Aorta (tissue), 5 donors: ENCODE measurements at regions not wholly inside any gene's neighbourhood (a gene's known extent, or its start where the extent isn't known, plus 50 kb on each side); places are given as distances from the start of the nearest gene placed in this dataset.
A peak's percentile ranks its signal among the peaks of the same experiment; 100 is the strongest.
"Not testable (repeated sequence)": the region's sequence is repeated elsewhere in the genome, so short reads cannot be mapped to it uniquely, and the experiment has no call there.

ENCODE experiments used
- ATAC-seq: fragments of 200-7000 bp; cut with Tn5 transposase; one replicate; pipeline ENCODE4 v1.9.1; 2022; ENCODE audit warnings: moderate library complexity; ENCODE audit not compliant: low FRiP score
- DNase-seq, 2 donors: peaks; one replicate each; pipeline ENCODE4 v3.0.0-alpha.2; 2020
- H3K27ac ChIP-seq, 2 donors: one replicate each; pipeline ENCODE4 v1.5.1; 2013; ENCODE audit warnings: low read length in 2 of 2, mild to moderate bottlenecking in 2 of 2, moderate library complexity in 2 of 2, control low read depth in 1 of 2, inconsistent platforms in 1 of 2, low read depth in 1 of 2
- H3K27me3 ChIP-seq, 2 donors: one replicate each; pipeline ENCODE4 v1.6.1; 2013; ENCODE audit warnings: control low read depth in 1 of 2, low read length in 1 of 2, mild to moderate bottlenecking in 1 of 2, moderate library complexity in 1 of 2; ENCODE audit not compliant: insufficient read depth in 2 of 2, control insufficient read depth in 1 of 2
- H3K36me3 ChIP-seq, 2 donors: one replicate each; pipeline ENCODE4 v1.6.1; 2013; ENCODE audit warnings: control low read depth in 1 of 2, low read length in 1 of 2, mild to moderate bottlenecking in 1 of 2; ENCODE audit not compliant: insufficient read depth in 2 of 2, control insufficient read depth in 1 of 2
- H3K4me1 ChIP-seq, 2 donors: one replicate each; pipeline ENCODE4 v1.6.1; 2013; ENCODE audit warnings: low read length in 2 of 2, control low read depth in 1 of 2, mild to moderate bottlenecking in 1 of 2, moderate library complexity in 1 of 2; ENCODE audit not compliant: insufficient read depth in 2 of 2, control insufficient read depth in 1 of 2
- H3K4me3 ChIP-seq, 2 donors: one replicate each; pipeline ENCODE4 v1.5.1; 2013; ENCODE audit warnings: low read length in 2 of 2, control low read depth in 1 of 2, mild to moderate bottlenecking in 1 of 2
- H3K9me3 ChIP-seq: one replicate; pipeline ENCODE4 v1.6.1; 2013; ENCODE audit warnings: mild to moderate bottlenecking, low read length; ENCODE audit not compliant: control insufficient read depth
- WGBS, 2 donors: extraction: QIAGEN DNeasy Blood & Tissue Kit; methylation state at CpG; one replicate each; pipeline ENCODE4 v1.1.7; 2013; 5-methylcytosine and 5-hydroxymethylcytosine counted together
- intact Hi-C, 2 donors: fragments of 100-400 bp; cut with DNase I; formaldehyde crosslinking; loops; one replicate each; pipeline versions ENCODE4 v1.14.2 to v1.15.0; 2022
- donor health status: healthy with polysubstance abuse.
- donor health status: Bipolar disorder and iron deficiency.
- donor health status: DM: no; HTN: no; CAD: no.
- donor health status: DM: no; HTN: no; CAD: no.
- donor health status: DM: yes; HTN: yes; CAD: no.

DNA sequence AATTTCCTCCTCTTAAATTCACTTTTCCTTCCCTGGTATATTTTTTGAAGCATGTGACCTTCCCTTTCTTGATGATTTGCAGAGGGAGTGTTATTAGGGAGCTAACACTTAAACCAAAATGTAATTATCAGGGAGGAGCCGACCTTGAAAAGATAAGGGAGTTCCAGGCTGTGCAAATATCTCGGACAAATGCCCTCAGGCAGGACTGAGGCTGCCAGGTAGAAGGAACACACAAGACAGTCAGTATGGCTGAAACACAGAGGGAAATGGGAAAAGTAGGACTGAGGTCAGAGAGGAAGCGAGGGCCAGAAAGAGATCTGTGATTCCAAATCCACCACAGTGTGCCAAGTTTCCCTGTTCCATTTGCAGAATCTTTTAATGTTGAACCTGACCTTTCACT, 221.0 kb downstream of the CNTN3 start:
- DNase-seq (no peak), ATAC-seq (no peak)
- Histone ChIP-seq H3K27me3 (no peaks in the 10 kb centered on the region), H3K4me3 (no peak overlapping the region), H3K36me3 (no peaks in the 10 kb centered on the region), H3K27ac (no peak overlapping the region), H3K9me3 (peaks cover 2% of the 10 kb centered on the region), H3K4me1 (peaks cover 0 to 2% of the 10 kb centered on the region in 2 donors)
- WGBS, 2 donors, result 66 to 82% methylated on average over 3 of the region's 3 CpGs
- intact Hi-C loops, result no loop called here

DNA sequence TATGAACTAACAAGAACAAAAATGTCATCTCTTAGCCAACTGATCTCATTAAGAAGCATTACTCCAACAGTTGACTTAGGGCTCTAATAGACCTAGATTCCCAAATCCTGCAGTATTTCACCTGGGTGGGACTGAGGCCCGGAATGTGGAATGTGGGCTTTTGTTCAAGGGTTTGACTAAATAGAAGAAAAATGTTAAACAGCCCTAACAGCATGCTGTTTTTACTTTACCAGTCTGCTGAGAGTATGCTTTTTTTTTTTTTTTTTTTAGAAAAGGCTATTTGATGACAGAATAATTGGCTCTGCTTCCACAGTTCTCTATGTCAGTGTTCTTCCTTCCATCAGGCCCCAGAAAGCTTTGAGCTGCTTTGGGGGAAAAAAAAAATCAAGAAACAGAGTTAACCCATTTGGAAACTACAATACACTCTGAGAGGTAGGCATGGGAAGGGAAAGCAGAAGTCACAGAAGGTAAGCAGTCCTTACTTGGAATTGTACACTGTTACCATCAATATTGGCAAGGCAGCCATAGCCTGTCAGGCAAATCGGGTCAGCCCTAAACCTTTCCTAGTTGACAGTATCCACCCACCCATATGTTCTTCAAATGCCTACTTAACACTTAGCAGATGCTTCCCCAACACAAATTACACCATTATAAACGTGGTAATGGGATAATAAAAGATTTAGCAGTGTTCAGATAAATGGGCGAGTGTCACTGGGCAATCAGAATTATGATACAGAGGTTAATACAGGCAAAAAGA, 224.2 kb downstream of the CNTN3 start:
- no peaks in the 10 kb centered on the region for H3K36me3 ChIP-seq
- H3K4me1 ChIP-seq, result peaks cover 0 to 2% of the 10 kb centered on the region in 2 donors
- ATAC-seq (no peak), DNase-seq (no peak)
- no peaks in the 10 kb centered on the region for H3K9me3 ChIP-seq
- H3K27me3 ChIP-seq, result no peaks in the 10 kb centered on the region
- no peak overlapping the region for H3K4me3 ChIP-seq
- intact Hi-C loops, result no loop called here
- WGBS, 2 donors, result 40 to 42% methylated on average over 4 of the region's 4 CpGs
- peak overlapping the region; percentile 4 to 51 for H3K27ac ChIP-seq

DNA sequence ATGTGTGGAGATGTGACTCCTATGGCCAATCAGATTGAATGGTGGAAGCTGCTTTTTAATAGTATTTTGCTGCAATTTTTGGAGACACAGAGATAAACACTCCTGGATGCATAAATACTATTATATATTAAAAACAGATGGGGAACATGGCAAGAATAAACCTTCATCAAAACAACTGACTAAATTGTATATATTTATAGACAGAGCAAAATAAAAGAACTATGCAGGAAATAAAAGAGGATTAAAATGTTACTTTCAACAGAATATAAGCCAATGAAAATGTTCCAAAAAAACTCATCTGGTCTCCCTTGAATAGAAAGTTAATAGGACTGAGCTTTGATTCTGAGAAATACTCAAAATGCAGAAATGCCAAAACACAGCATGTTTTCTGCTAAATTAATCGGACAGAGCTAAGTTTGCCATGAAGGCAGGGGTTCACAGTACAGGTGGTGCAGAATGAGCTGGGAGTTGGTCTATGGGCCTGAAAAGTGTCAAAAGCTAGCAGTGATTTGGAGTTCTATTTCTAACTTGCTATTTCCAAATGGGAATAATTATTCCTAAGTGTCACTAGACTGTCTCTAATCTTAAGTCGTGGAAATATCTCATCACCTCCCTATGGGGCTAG, 227.2 kb downstream of the CNTN3 start:
- intact Hi-C loops, result no loop called here
- 19 to 25% methylated on average over 2 of the region's 2 CpGs for WGBS, 2 donors
- H3K27ac ChIP-seq, result no peak overlapping the region

DNA sequence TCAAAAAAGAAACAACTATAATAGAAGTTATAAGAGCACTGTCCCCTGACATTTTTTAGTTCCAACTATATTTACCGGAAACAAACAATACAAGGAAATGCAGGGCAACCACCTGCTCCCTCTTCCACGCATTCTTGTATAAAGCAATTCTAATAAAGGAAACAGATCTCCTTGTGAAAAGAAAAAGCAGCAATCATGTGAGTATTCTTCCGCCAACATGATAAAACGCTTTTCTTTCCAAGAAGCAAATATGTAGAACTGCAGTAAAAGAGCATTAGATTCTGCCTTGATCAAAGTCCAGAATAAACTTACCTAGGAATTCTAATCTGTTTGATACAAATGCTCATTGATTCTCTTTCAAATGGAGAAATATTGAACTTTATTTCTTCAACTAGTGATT, 230.3 kb downstream of the CNTN3 start:
- ATAC-seq (no peak), DNase-seq (no peak)
- no peaks in the 10 kb centered on the region for H3K4me1 ChIP-seq
- intact Hi-C loops, result no loop called here
- H3K4me3 ChIP-seq, result no peak overlapping the region
- no peaks in the 10 kb centered on the region for H3K36me3 ChIP-seq
- no peaks in the 10 kb centered on the region for H3K9me3 ChIP-seq
- H3K27ac ChIP-seq, result no peak overlapping the region
- WGBS, 2 donors, result 86 to 89% methylated on average over 4 of the region's 4 CpGs
- no peaks in the 10 kb centered on the region for H3K27me3 ChIP-seq

More for the DNA sequence above, 227.2 kb downstream of the CNTN3 start:
- Histone ChIP-seq H3K36me3 (no peaks in the 10 kb centered on the region), H3K4me3 (no peak overlapping the region), H3K4me1 (peaks cover 0 to 2% of the 10 kb centered on the region in 2 donors), H3K27me3 (no peaks in the 10 kb centered on the region), H3K9me3 (no peaks in the 10 kb centered on the region)
- ATAC-seq (no peak), DNase-seq (no peak)

DNA sequence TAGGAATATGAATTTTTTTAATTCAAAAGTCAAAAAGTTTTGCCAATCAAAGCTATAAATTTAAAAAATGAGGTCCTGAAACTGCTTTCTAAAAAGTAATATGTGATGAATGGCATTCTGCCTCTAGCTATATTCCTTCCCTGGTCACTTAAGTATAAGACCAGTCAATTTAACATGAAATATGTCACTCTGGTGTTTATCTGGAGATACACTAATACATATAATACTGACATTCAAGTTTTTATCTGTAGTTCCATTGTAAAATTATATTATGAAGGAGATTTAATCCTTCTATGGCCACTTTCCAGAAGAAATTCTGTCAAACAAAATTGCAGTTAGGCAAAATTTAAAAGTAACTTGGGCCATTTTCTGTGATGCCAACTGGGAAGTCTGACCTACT, 236.8 kb downstream of the CNTN3 start:
- Histone ChIP-seq H3K27me3 (no peaks in the 10 kb centered on the region), H3K36me3 (no peaks in the 10 kb centered on the region), H3K4me3 (no peak overlapping the region), H3K9me3 (no peaks in the 10 kb centered on the region), H3K4me1 (no peaks in the 10 kb centered on the region), H3K27ac (no peak overlapping the region)
- ATAC-seq (no peak), DNase-seq (no peak)
- intact Hi-C loops, result loop anchor here (2.0 to 5.0 kb wide), 2 partner anchors 253 to 255 kb away; no protein-coding TSS in a partner anchor

DNA sequence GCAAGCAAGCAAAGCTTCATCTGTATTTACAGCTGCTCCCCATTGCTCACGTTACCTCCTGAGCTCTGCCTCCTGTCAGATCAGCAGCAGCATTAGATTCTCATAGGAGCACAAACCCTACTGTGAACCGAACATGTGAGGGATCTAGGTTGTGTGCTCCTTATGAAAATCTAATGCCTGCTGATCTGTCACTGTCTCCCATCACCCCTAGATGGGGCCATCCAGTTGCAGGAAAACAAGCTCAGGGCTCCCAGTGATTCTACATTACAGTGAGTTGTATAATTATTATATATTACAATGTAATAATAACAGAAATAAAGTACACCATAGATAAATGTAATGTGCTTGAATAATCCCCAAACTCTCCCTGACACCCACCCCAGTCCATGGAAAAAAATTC, 238.1 kb downstream of the CNTN3 start:
- H3K4me3 ChIP-seq, H3K4me1 ChIP-seq, ATAC-seq, H3K36me3 ChIP-seq, H3K27me3 ChIP-seq, DNase-seq, H3K27ac ChIP-seq, H3K9me3 ChIP-seq: not testable (repeated sequence)
- intact Hi-C loops, result loop anchor here (2.0 to 5.0 kb wide), 2 partner anchors 254 to 256 kb away; no protein-coding TSS in a partner anchor
- 78 to 97% methylated on average over 2 of the region's 2 CpGs for WGBS, 2 donors

DNA sequence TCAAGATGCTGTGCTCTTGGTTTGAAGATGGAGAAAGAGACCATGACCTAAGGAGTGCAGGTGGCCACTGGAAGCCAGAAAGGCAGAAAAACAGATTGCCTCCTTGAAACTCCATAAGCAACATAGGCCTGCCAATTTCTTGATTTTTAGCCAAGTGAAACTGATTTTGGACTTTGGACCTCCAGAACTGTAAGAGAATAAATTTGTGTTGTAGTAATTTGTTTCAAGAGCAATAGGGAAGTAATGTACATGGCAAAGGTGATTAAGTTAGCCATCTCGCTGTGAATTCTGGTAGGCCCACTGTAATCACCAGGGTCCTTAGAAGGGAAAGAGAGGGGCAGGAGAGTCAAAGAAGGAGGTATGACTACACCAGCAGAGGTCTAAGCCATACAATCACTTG, 238.8 kb downstream of the CNTN3 start:
- intact Hi-C loops, result loop anchor here (2.0 to 5.0 kb wide), 2 partner anchors 255 to 257 kb away; no protein-coding TSS in a partner anchor
- Histone ChIP-seq H3K27ac (no peak overlapping the region), H3K36me3 (no peaks in the 10 kb centered on the region), H3K4me3 (no peak overlapping the region), H3K4me1 (no peaks in the 10 kb centered on the region), H3K27me3 (no peaks in the 10 kb centered on the region), H3K9me3 (no peaks in the 10 kb centered on the region)
- WGBS, 2 donors, result 94 to 96% methylated on average over 1 of the region's 1 CpG
- DNase-seq, result no peak
- no peak for ATAC-seq

DNA sequence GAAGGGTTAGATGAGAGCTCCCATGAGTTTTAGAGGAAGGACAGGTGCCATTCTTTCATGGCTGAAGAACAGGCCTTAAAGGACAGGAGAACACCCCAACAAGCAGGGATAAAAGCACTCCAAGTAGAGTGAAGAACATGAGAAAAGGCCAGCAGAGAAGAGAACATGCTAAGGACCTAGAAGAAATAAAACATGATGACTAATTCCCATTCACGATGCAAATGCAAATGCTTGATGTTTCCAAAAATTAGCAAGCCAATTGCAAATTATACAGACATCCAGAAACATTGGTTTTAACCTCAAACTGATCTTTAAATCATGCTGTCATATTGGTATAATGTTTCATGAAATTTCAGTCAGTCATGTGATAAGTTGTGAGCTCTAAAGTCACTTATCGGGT, 241.7 kb downstream of the CNTN3 start:
- WGBS, 2 donors, result 89 to 92% methylated on average over 2 of the region's 2 CpGs
- DNase-seq (no peak), ATAC-seq (no peak)
- Histone ChIP-seq H3K4me3 (no peak overlapping the region), H3K9me3 (no peaks in the 10 kb centered on the region), H3K4me1 (no peaks in the 10 kb centered on the region), H3K27ac (no peak overlapping the region), H3K36me3 (no peaks in the 10 kb centered on the region), H3K27me3 (no peaks in the 10 kb centered on the region)
- intact Hi-C loops, result no loop called here

DNA sequence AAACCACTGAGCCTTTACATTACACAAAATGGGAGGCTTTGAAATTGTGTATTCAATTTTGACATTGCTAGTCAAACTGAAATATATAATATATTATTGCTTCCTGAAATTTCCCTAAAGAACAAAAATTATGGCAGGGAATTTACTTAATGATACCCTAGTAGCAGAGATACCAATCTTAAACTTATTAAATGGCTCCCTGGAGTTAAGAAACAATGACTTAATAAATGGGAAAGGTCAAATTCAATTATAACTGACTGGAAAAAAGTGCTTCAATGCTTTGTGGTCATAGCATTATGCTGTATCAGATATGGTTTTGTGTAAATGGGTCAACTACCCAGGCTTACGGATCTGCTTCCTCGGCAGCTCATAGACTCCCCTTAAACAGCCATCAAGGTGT, 244.1 kb downstream of the CNTN3 start:
- intact Hi-C loops, result no loop called here
- 96 to 98% methylated on average over 2 of the region's 2 CpGs for WGBS, 2 donors
- Histone ChIP-seq H3K36me3 (no peaks in the 10 kb centered on the region), H3K9me3 (no peaks in the 10 kb centered on the region), H3K4me1 (no peaks in the 10 kb centered on the region), H3K27ac (no peak overlapping the region), H3K4me3 (no peak overlapping the region), H3K27me3 (no peaks in the 10 kb centered on the region)
- ATAC-seq (no peak), DNase-seq (no peak)
